Stimulated activated naive CD4-positive, alpha-beta T cell (primary cell): ENCODE measurements at regions not wholly inside any gene's neighbourhood (a gene's known extent, or its start where the extent isn't known, plus 50 kb on each side); places are given as distances from the start of the nearest gene placed in this dataset.
A peak's percentile ranks its signal among the peaks of the same experiment; 100 is the strongest.

ENCODE experiments used
- DNase-seq, 6 experiments: peaks; one replicate each; lab custom pipeline; 2025; lab: John Stamatoyannopoulos, UW

DNA sequence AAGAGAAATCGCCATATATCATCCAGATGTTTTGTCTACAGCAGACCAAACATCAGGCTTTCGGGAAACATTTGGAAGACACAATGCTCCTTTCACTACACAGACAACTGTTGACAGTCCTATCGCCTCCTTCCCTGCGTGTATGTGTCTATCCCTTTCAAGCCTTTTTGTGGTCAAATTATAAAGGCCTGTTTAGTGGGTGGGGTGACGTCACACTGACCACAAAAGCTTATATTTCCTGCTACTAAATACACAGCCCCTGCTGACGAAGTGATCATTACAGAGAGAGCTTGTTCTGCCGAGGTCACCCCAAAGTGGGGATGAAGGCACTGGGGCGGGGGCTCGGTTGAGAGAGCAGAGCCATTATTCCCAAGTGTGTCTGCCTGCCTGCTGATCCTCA is 302.7 kb upstream of the TNP1 start:
- peak in 1 of 6 experiments; percentile 2 for DNase-seq

DNA sequence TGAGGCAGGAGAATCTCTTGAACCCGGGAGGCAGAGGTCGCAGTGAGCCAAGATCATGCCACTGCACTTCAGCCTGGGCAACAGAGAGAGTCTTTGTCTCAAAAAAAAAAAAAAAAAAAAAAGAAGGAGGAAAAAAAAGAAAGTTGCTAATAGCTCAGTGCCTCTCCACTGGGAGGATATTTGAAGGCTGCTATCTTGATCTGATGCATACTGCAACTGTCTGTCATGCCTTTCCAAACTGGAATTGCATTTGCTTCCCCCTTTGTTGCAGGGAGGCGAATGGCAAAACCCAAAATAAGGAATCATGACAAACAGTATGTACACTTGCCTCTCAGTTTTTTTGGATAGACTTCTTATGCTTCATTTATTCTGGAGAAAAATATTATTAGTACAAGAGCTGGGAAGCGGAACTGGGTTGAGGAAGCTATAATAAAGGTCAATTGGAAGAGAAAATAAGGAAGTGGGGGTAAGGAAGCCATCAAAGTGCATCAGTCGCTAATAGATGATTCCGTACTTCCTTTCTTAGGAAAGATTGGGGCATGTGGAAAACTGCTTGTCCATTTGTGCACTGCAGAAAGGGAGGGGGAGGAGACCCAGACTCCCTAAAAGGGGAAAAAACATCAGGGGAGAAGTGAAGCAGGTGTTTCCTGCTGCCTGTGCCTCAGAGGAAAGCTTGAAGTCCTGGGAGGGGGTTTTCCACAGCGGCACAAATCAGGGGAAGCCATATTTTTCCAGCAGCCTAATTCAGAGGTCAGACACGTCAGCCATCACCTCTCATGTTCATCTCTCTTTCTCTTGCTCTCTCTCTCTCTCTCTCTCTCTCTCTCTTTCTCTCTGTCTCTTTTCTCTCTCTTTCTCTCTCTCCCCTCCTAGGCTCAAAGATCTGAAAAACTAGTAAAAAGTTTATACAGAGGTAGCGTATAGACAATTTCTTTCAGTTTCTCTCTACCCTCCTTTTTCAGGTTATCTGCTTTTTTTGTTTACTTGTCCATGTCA is 301.4 kb upstream of the TNP1 start:
- no peak for DNase-seq

DNA sequence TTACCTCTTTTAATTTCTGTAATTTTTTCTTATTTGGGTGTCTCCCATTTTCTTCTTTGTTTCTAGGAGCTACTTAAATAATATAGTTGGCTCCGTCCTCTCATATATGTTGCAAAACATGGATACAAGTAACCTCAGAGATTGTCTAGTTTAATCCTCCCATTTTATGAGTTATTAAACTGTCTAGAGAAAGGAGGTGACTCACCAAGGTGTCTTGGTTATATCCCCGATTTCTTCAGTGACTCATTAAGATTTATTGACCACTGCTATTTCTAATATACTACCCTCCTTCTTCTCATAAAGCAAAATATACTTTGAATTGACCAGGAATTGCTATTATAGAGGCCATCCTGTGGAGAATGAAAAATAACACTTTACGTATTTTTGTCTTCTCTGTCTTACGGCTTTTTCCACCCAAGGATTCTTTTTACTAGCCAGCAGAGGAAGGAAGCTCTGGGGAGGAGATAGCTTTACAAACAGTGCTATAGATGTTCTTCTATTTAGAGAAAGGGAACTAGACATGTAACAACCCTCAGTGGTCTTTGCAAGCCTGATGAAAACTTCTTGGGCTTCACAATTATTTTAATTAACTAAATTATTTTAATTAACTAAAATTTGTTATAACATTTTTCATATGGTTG is 300.4 kb upstream of the TNP1 start:
- DNase-seq = no peak

DNA sequence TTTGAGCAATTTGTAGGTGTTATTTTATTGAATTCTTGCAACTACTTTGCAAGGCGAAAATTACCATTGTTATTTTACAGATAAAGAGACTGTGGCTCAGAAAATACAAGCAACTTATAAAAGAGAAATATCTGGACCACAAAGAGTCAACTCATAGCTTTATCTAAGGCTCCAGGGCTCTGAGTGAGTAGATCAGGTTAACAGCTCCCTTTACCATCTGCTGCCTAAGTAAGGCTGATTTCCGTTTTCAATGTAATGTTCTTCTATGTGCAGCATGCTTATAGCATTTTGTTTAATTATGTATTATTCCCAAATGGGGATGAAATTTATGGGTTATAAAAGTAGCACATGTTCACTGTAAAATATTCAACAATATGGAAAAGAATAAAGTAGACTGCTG is 299.1 kb upstream of the TNP1 start:
- DNase-seq = no peak

DNA sequence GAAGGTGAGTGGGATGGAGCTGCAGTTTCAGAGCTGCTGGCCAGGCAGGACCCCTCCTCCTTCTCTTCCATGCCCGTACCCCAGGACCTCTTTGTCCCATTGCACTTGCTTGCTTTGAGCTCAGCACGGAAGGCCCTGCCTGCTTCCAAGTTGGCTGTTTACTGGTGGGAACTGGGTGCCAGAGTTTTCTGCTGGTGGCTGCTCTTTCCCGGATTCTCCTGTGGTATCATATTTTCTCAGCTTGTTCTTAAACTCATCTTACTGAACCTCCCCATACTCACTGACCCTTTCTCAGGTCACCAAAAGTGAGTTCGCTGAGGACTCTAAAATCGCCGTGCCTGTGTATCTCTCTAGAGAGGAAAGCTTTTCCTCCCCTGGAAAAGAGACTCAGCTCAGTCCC is 297.7 kb upstream of the TNP1 start:
- no peak for DNase-seq

DNA sequence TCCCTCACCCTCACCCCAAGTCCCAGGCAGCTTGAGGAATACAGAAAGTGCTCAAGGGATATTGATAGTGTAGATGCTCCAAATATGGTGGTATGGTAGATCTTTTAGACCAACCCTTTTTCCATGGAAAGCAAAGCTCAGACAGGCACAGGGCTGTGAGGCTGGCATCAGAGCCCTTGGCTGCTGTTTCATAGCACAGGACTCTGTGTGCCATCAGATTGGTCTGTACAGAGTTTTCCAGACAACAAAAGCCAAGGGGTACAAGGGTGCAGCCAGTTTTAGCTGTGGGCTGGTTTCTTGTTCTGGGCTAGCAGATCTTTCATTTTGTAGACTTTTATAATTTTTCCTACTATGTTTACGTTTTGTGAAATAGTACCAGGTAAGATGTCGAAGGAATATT is 296.9 kb upstream of the TNP1 start:
- no peak for DNase-seq

DNA sequence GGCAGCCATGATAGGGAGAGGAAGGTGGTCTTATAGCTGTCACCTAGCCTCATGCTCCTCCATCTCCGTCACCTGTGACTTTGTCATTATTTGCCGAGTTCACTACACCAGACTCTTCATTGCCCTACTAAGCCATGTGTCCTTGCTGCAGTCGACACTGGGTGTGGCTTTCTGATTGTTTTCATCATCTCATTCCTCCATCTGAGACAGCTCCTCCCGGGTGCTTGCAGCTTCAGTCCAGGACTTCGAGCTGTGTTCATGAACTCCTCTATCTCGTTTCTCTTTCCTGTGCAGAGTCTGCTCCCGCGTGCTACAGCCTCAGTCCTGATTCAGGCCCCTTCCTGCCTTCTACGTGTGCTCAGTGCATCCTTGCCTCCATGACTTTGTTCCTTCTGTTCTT is 295.1 kb upstream of the TNP1 start:
- DNase-seq = no peak

DNA sequence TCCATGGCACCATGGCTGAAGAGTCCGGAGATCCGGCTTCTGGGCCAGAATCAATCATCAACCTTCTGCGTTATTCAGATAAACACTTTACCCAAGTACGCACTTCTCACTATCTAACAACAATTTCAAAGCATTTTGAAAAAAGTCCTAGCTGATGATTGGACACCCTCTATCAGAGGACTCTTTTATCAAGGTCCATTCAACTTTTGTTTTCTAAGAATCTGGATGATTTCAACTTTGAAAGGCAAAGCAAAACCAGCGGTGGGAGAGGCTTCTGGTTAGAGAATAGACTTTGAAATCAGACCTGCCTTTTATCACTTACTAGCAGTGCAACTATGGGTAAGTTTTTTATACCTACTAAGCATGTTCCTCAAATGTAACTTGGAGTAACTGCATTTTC is 293.6 kb upstream of the TNP1 start:
- no peak for DNase-seq

DNA sequence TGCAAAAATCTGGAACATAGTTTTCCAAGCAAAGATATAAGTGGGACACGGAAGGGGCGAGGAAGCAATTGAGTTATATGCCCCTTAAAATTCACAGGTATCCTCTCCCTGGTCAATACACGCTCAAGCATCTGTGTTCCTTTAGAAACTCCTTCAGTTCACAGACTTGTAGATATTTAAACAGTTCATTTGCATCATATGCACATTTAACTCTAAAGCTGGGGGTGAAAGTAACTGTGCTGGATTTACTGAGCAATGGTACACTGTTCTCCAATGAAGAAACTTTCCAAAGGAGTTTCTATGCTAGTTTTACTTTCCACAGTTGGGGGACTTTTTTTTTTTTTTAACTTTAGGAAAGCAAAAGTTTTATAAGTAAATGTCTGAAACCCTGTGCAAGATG is 293.0 kb upstream of the TNP1 start:
- no peak for DNase-seq

DNA sequence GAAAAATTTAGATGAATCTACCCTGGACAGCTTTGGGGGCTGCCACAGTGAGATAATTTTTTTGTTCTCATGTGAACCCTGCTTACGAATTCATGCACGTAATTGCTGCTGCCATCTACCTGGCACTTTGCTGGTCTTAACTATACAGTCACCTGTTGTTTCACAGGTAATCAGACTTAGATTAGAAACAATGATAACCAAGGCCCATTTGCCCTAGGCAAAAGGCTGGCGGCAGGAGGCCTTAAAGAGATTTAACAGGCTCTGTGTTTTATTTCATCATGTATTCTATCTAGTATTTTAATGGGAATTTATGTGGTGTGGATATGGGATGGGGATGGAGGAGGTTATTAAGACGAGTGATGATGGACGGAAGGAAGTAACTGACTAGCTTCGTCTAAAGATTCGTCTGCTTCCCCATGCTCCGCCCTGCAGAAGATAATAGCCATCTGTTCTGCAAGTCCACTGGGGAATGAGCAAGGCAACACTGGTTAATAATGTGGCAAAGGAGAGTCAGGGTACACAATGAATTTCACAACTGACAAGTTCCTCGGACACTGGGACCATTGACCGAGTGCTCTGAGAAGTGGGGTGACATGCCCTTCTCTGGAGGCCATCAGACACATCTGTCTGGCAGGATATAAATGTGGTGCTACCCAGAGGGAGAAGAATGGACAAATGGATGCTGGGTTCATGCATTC is 291.8 kb upstream of the TNP1 start:
- DNase-seq = no peak

DNA sequence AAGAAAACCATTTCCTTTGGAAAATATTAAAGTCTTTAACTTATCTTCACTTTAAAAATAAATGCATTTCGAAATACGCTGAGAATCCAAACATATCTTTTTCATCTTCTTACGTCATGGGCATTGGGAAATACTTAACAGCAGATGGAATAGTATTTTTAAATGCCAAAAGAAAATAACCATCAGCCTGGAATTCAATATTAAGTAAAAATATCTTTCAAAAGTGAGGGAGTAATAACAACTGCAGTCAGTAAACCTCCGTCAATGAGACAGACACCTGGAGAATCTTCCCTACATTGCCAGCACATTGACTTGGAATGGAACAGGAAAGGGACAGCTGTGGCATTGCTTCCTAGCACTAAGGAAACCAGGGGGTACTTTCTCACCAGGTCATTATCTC is 290.4 kb upstream of the TNP1 start:
- DNase-seq = no peak

DNA sequence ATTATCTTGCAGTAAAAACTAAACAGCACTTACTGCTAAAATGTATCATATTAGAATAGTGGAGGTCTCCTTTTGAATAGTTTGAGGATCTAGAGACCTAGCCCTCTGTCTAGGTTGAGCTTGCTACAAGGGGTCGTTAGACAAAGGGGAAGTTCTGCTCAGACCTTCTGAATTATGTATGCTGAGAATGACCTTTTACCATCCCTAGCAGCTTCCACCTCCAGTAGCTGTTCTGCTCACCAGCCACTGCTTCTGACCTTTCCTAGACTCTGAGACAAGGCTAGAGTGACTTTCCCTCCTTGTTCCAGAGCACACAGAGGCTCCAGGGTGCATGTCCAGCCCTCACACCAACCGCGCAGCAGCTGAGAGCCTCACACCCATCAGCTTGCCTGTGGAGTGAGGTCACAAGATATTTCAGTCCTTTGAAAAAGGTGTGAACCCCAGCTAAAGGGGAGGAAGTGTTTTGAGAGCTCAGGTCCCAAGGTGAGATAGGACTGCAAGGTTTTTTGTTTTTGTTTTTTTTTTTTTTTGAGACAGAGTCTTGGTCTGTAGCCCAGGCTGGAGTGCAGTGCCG is 289.3 kb upstream of the TNP1 start:
- DNase-seq = no peak

DNA sequence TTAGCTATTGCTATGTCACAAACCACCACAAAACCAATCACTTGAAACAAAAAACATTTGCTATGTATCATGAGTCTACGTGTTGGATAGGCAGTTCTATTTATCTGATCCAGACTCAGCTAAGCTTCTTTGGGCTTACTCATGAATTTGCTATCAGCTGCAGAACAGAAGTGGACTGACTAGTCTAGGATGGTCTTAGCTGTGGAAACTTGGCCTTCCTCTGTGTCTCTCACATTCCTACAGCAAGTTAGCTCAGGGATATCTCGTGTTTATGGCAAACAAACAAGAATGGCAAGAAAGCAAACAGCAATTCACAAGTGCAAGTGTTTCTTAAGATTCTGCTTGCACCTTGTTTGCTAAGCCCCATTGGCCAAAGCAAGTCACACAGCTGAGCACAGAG is 288.0 kb upstream of the TNP1 start:
- no peak for DNase-seq

DNA sequence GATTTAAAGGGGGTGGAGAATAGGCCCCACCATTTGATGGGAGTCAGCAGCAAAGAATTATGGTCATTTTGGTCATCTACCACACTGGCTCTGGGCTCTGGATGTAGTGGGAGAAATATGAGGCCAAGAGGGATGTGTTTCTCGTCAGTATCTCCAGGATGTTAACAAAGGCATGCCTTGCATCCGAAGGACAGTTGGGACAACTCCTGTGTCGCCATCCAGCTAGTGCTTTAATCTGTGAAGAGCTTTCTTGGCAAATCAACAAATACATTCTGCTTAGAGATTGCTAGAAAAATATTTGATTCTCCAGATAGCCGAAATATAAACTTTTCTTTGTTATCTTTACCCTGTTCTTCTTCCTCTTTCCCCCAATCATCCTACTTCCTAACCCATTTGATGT is 287.1 kb upstream of the TNP1 start:
- DNase-seq = no peak

DNA sequence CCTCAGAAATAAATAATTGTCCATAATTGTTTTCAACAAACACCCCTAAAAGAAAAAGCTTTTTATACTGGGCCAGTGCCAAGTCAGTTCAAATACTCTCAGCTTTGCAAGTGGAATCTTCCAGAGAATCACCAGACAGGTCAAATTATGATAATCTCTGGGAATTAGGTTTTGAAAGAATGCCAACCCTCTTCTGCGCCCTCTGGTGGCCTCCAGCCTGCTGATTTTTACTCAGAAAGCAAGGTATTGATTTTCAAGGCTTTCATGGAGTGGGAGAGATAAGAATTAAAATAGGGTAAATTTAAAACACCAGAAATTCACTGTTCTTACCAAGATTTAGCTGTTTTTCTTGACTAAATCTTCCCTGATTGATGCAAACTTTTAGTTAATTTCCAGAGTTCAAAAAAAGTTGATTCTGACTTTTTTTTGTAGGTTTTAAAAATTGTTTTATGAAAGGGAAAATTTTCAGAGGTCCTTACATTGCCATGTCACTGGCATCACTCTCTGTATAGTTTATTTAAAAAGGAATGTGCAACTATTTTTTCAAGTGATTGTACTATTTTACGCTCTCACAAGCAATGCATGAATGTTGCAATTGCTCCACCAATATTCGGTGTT is 282.9 kb upstream of the TNP1 start:
- DNase-seq = no peak

DNA sequence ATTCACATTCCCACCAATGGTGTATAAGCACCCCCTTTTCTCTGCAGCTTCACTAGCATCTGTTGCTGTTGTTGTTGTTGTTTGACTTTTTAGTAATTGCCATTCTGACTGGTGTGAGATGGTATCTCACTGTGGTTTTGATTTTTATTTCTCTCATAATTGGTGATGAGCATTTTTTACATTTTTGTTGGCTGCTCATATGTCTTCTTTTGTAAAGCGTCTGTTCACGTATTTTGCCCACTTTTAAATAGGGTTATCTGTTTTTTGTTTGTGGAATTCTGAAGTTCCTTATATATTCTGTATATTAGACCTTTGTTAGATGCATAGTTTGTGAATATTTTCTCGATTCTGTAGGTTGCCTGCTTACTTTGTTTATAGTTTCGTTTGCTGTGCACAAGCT is 278.4 kb upstream of the TNP1 start:
- no peak for DNase-seq

DNA sequence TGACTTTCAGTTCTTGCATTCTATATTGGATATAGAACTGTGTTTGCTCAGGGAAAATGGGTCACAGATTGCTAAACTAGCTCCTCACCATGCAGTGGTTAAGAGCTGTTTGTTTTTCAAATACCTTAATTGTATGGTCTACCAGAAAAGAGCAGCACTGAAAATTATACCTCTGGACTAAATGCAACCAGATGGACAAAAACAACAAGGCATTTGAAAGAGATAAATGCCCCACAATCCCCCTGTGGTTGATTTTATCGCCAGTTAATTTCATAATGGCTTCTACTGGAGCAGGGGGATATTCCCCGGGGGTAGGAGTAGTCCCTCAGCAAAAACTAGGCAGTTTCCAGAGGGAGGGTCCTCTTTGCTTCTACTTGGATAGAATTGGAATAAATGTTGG is 267.9 kb upstream of the TNP1 start:
- DNase-seq = no peak

DNA sequence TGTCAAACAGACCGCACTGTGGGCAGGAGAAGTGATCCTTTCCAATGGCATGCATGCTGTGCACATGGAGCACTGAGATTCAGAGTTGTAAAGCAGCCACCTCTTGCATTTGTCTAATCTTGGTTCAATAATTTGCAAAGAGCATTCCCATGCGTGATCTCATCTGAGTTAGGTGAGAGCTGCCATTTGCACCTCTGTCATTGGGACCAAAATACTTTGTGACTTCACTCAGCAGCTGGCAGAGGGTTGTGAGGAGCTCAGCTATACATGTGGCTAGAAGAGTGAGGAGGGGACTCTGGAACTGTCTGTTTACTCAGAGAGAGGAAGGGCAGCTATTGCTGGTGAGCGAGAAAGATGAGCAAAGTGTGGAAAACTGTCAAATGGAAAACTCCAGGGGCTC is 265.1 kb upstream of the TNP1 start:
- DNase-seq = no peak

DNA sequence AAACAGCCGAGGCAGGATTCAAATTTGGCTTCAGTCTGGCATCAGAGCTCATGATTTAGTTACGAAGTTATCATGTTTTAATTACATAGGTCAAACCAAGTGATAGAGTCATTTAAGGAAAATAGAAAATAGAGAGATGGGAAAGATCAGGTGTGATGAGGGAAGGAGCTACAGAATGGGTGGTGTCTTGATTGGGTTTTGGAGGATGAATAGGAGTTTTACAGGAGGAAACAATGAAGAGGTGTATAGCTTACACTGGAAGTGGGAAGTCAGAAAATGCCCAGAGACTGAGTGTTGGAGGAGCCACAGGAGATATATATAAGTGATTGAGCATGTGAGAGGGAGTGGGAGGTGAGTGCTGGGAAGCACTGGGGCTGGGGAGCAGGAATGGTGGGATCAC is 264.2 kb upstream of the TNP1 start:
- no peak for DNase-seq

DNA sequence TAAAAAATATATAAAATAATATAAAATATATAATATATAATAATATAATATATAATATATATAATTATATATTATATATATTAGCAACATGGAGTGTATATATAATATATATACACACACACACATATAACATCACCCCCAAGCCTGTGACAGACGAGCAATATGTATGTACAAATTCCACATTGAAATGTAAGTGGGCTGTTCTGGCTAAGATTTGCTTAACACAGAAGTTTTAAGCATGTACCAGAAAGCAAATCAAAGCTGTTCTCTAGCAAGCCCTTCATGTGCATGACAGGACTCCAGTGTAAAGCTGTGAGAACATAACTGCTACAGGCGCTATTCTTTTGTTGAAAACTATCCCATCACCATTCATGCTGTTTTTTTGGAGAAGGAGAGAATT is 261.7 kb upstream of the TNP1 start:
- no peak for DNase-seq

DNA sequence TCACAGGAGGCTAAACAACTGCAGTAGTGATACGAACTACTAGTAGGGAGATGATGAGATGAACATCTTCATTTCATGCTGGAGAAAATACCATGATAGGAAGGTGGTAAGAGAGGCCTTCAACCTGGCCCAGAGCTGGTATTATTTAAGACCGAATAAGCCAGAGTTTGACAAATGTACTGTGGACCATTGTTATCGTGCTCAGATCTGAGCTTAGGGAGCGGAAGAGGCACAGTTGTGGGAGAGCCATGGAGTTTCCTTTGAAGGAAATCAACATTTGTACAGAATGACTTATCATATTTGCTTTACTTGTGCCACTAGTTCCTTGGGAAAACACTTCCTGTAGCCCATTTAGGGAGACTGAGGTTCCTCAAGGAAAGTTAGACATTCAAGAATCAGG is 260.6 kb upstream of the TNP1 start:
- no peak for DNase-seq
